ENCODE measurements at regions not wholly inside any gene's neighbourhood (a gene's known extent, or its start where the extent isn't known, plus 50 kb on each side); places are given as distances from the start of the nearest gene placed in this dataset.
"Not testable (repeated sequence)": the region's sequence is repeated elsewhere in the genome, so short reads cannot be mapped to it uniquely, and the experiment has no call there.

DNA sequence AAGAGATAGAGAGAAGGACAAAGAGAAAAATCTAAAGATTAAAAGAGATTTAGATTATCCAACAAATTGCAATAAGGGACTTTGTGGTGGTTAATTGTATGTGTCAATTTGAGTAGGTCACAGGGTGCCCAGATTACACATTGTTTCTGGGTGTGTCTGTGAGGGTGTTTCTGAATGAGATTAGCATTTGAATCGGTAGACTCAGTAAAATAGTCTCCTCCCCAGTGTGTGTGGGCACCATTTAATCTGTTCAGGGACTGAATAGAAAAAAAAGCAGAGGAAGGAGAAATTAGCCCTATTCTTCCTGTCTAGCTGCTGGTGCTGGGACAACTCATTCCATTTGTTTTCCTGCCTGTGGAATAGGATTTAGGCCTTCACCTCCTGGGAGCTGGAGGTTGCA lies 339.8 kb upstream of the EPHA4 start:
- DNase-seq: no peak

GRCh38 chr2:221911321-221911720 lies 339.2 kb upstream of the EPHA4 start:
- DNase-seq: no peak

DNA sequence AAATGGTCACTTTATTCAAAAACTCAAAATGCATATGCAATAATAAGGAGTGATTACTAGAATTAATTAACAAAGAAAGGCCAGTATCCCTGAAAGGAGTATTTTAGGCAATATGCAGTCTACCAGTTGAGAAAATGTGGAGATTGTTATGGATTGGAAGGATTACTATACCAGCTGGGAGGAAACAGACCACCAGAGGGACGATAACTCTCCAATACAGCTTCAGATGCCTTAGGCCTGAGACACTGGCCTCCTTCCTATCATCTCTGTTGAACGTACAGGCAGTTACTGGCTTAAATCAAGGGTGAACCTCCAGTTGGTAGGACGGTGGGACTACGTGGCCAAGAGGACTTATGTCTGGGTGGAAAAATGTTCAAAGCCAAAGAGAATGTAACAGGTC lies 336.4 kb upstream of the EPHA4 start:
- DNase-seq: no peak

GRCh38 chr2:221897718-221898117 lies 325.6 kb upstream of the EPHA4 start:
- no peak for DNase-seq

DNA sequence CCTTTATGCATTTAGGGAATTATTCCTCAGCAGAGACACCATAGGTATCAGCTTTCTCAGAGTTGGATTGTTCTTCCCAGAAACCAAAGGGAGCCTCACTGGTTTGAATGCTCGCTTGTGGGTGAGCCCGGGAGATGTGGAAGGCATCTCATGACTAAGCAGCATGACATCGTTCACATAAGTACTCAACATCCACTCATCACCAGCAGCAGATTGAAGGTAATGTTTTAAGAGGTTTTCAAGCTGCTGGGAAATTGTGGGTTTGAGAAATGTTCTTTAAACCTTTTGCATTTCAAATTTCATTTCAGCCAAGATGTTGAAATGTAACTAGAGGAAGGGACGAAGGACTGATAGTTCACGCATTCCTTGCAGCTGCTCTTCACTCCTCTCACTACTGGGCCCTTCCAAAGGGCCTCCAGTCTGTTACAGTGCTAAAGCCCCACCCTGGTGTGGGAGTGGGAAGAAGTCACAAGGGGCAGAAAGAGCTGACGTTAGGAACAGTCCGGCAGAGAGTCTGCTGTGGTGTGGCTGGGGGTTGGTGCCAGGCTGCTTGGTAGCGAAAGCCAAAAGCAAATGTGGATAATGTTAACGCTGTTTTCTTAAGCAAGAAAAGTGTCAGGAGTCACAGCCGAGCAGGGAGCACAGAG lies 324.5 kb upstream of the EPHA4 start:
- no peak for DNase-seq

DNA sequence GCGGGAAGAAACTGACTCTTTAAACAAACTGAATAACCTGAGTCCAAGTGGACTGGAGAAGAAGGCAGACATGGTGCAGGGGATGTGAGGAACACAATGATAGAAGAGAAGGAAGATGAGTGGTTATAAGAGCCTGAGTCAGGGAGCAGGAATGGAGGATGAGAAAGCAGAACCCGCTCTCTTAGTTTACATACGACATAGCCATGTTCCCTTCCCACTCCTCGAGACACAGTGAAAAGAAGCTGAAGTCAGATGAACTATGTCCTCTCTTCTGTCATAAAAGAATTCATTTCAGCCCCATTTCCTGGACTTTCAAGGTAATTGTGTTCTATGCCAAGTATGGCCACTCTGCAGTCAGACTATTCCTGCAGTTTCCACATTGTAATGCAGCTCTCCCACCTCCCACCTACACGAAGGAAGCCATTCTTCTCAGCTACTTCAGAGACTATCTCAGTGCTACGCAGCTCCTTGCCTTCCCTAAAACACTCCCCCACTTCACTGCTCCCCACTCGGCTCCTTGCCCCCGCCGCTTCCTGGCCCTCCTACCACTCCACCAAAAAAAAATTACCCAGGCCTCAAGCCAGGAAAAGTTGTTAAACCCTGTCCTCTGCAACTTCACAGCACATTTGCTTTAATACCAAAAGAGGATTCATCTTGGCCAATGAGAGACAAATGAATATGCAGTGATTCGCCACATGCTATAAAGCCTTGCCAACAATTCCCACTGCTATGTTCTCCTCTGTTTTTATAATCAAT lies 323.4 kb upstream of the EPHA4 start:
- DNase-seq: no peak

- no peak for DNase-seq
Measured at GRCh38 chr2:221893501-221893900, 321.4 kb upstream of the EPHA4 start.

DNA sequence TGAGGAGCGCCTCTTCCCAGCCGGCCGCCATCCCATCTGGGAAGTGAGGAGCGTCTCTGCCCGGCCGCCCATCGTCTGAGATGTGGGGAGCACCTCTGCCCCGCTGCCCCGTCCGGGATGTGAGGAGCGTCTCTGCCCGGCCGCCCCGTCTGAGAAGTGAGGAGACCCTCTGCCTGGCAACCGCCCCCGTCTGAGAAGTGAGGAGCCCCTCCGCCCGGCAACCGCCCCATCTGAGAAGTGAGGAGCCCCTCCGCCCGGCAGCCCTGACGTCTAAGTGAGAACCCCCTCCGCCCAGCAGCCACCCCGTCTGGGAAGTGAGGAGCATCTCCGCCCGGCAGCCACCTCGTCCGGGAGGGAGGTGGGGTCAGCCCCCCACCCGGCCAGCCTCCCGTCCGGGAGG lies 319.9 kb upstream of the EPHA4 start:
- DNase-seq: not testable (repeated sequence)

DNA sequence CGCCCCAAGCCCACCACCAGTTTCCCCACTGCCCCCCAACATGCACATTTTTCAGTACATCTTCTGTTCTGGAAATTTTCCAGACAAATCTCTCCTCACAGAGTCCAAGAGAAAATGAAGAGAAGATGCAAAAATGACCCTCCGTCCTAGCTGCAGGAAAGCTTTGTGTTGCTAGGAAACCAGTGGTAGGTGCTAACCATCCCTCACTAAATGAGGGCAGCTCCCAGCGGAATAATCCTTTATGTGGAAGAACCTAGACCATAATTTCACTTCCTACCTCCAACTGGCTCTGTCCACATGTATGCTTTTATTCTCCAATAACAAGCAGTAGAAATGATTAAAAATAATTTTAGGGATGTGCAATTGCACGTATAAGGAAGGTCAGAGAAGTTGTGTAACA lies 311.9 kb upstream of the EPHA4 start:
- no peak for DNase-seq

DNA sequence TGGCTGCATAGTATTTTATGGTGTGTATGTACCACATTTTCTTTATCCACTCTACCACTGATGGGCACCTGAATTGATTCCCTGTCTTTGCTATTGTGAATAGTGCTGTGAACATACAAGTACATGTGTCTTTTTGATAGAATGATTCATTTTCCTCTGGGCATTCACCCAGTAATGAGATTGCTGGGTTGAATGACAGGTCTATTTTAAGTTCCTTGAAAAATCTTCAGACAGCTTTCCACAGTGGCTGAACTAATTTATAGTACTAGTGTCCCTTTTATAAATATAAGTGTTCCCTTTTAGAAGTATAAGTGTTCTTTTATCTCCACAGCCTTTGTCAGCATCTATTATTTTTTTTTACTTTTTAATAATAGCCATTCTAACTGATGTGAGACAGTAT lies 303.9 kb upstream of the EPHA4 start:
- DNase-seq: no peak

DNA sequence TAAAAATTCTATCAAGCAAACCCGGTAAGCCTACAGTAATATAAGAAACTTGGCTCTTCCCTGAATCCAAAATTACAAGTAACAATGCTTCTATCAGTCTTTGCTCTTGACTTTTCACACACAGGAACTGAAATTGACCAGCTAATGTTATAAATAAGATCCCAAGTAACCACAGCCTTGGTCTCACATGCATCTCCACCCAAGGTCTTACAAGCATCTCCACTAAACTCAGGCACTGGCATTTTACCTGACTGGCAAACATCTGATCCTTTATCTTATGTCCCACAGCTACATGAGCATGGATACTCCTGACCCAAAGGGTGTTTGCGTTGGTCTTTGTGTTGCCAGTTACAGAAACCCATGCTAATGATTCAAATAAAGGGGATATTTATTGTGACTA lies 302.3 kb upstream of the EPHA4 start:
- no peak for DNase-seq

GRCh38 chr2:221857719-221858118 lies 285.6 kb upstream of the EPHA4 start:
- DNase-seq: no peak

DNA sequence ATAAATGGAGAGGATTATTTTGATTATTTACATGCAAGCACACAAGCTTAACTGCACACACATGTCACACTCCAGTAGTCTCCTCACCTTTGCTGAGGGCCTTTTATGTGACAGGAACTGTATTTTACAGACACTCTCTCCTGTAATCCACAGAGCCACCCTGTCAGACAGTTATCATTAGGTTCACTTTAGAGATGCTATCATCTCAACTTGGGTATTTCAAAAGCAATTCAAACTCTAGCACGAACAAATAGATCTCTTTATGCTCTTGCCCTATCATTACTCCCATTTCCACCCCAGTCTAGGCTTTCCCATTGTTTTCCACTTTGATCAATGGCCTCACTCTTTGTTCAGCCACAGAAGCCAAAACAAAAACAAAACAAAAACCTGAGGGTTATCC lies 281.2 kb upstream of the EPHA4 start:
- no peak for DNase-seq

DNA sequence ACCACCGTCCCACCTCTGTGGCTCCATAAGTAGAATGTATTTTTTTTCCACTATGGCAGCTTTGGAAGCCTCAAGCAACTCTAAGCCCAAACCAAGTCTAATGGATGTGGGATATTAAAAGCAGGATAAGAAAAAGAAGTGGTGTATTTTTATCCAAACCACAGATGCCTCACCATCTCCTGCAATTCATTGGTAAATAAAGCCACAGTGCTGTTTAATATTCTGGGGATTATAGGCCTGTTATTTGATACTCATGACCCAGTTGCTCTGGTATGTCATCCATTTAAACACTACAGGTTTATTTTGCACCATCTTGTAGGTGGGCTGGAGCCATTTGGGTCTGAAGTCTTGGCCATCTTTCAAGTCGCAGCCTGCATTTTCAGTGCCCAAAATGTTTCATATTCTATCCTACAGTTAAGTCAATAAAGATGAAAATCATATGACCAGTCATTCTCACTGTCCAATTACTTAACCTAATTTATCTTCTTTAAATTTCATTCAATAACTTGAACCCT lies 279.5 kb upstream of the EPHA4 start:
- no peak for DNase-seq

- no peak for DNase-seq
Measured at GRCh38 chr2:221850076-221850475, 278.0 kb upstream of the EPHA4 start.

GRCh38 chr2:221848286-221848685 lies 276.2 kb upstream of the EPHA4 start:
- DNase-seq: no peak

GRCh38 chr2:221845021-221845365 lies 272.9 kb upstream of the EPHA4 start:
- DNase-seq: no peak

DNA sequence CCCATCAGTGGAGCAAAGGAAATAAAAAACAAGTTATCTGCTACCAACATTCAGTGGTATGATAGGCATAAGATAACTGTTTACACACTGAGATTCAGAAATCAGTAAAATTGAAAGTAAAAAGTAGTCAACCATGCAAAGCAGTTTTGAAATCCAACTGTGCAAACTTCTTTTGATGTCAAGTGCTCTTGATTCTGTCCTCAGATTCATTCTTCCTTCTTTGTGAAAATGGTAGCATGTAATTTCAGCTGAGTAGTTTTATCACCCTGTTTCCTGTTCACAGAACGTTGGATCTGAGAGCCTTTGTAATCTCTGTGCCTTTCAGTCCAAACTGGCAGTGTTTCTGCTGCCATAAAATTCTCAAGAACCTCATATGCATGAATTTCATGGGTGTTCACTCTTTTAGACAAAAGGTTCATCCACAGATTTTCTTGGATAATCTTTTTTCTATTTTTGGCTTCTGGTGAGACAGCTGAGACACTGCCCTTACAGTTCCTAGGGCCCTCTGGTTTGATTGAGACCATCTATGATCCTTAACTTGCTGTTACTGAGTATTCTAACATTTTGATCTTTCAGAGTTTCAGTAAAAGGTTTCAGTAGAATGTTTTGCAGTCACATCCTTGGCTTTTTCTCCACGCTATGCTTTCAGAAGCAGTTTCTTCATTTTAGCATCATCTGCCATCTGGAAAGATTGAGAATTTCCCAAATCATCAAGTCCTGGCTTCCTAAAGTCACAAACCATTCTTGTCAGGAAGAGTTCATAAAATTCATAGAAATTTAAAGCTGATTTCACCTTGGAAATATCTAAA lies 272.3 kb upstream of the EPHA4 start:
- DNase-seq: no peak

DNA sequence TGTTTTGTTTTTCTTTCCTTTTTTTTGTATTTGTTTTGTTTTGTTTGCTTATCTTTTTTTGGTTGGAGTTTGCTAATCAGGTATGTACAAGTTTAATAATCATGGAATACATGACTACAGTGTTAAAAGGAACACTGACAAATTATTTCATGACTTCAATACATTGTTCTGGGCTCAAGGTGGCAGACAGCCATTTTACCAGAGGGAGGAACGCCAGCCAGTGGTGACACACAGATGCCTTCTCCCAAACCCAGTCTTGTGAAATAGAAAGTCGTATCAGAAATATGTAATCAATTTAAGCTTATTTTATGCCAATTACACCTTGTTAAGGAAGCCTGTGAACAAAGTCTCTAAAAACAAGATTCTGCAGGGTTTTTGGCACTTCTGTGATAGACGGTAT lies 264.0 kb upstream of the EPHA4 start:
- DNase-seq: no peak

DNA sequence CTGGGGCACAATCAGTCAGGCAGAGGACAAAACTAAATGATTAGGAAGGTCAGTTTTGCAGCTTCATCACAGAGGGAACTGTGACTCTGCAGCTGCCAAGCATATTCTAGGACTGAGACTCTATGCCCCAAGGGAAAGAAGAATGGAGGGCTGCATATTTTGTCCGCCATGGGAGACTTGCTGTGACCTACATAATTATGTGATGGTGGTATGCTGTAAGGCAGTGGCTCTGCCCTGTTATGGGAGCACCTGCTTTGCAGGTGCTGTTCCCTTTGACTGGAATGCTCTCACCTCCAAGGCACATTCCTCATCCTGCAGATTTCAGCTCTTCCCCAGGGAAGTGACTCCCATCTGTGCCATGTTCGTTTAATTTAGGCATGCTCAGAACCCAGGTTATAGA lies 261.9 kb upstream of the EPHA4 start:
- DNase-seq: no peak

DNA sequence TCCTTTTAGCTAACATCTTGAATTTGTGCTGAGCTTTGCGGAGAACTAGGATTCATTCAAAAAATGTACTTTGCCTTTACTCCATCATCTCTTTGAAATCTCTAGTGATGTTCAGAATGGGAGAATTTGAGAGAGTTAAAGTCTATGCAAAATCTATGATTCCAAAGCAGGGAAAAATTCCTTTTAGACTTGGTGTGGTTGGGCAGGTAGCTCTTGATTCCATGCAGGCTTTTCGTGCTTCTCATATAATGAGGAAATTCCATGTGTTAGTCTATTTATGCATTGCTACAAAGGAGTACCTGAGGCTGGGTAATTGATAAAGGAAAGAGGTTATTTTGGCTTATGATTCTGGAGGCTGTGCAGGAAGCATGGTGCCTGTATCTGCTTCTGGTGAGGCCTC lies 258.9 kb upstream of the EPHA4 start:
- DNase-seq: no peak

DNA sequence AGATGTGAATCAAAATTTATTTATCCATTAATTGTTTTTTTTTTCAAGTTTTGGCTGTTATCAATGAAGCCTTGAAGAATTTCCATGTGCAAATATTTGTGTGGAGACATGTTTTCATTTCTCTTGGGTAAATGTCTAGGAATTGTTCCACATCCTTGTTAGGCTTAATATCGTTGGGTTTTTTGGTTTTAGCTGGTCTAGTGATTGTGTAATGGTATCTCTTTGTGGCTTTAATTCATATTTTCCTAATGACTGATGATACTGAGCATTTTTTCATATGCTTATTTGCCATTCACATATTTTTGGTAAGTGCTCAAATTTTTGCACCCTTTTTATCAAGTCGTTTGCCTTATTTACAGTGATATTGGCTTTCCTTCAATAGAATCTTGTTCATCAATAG lies 250.3 kb upstream of the EPHA4 start:
- DNase-seq: no peak

- no peak for DNase-seq
Measured at GRCh38 chr2:221818616-221819320, 246.7 kb upstream of the EPHA4 start.

Data from dermis blood vessel endothelial cell (primary cell).